CD14-positive monocyte (primary cell): ENCODE measurements at regions not wholly inside any gene's neighbourhood (a gene's known extent, or its start where the extent isn't known, plus 50 kb on each side); places are given as distances from the start of the nearest gene placed in this dataset.

ENCODE experiments used
- DNase-seq, 3 donors: peaks; one replicate each; pipeline ENCODE4 v3.0.0-alpha.2; 2011 to 2022
- H2AFZ ChIP-seq: 2 replicates; pipeline ENCODE4 v1.6.0; 2012; ENCODE audit warnings: mild to moderate bottlenecking, low read depth, low read length, inconsistent platforms; ENCODE audit not compliant: insufficient read depth, poor library complexity, severe bottlenecking
- H3K27ac ChIP-seq, 2 donors: 1 replicate in 1 of 2; 2 replicates in 1 of 2; pipeline ENCODE4 v1.5.1; 2012 to 2013; ENCODE audit warnings: low read length in 2 of 2, control low read depth in 1 of 2, inconsistent platforms in 1 of 2, low read depth in 1 of 2, mild to moderate bottlenecking in 1 of 2
- H3K27me3 ChIP-seq, 2 donors: one replicate each; pipeline versions ENCODE4 v1.6.0 to v1.6.1; 2011 to 2013; ENCODE audit warnings: low read length in 2 of 2; ENCODE audit not compliant: control insufficient read depth in 2 of 2, insufficient read depth in 2 of 2
- H3K36me3 ChIP-seq, 2 donors: replicated peaks in 1 of 2; 1 replicate in 1 of 2; 2 replicates in 1 of 2; pipeline versions ENCODE4 v1.5.1 to v1.6.1; 2012 to 2013; ENCODE audit warnings: low read length in 2 of 2, control low read depth in 1 of 2, inconsistent platforms in 1 of 2, mild to moderate bottlenecking in 1 of 2; ENCODE audit not compliant: insufficient read depth in 2 of 2, control insufficient read depth in 1 of 2
- H3K4me1 ChIP-seq, 2 donors: 1 replicate in 1 of 2; 2 replicates in 1 of 2; pipeline versions ENCODE4 v1.5.1 to v1.6.1; 2012 to 2013; ENCODE audit warnings: low read length in 2 of 2, control low read depth in 1 of 2, inconsistent platforms in 1 of 2, mild to moderate bottlenecking in 1 of 2, moderate library complexity in 1 of 2; ENCODE audit not compliant: insufficient read depth in 2 of 2, control insufficient read depth in 1 of 2
- H3K4me2 ChIP-seq: replicated peaks from 2 replicates; pipeline ENCODE3; 2012; ENCODE audit warnings: low read length, moderate library complexity, mild to moderate bottlenecking; ENCODE audit not compliant: poor library complexity, severe bottlenecking; ENCODE audit errors: extremely low read depth
- H3K4me3 ChIP-seq, 3 experiments: fragments of 200-600 bp in 1 of 3; sonication (generic) in 1 of 3; replicated peaks in 1 of 3; 1 replicate in 2 of 3; 2 replicates in 1 of 3; pipeline ENCODE4 v1.5.1; 2011 to 2013; ENCODE audit warnings: low read length in 3 of 3, mild to moderate bottlenecking in 3 of 3, control low read depth in 2 of 3, low read depth in 2 of 3, inconsistent platforms in 1 of 3, moderate library complexity in 1 of 3
- H3K79me2 ChIP-seq: 2 replicates; pipeline ENCODE4 v1.6.0; 2012; ENCODE audit warnings: mild to moderate bottlenecking, control low read depth, inconsistent platforms, low read length, moderate library complexity; ENCODE audit not compliant: insufficient read depth
- H3K9ac ChIP-seq: 2 replicates; pipeline ENCODE4 v1.6.0; 2017; ENCODE audit warnings: low read length, mild to moderate bottlenecking; ENCODE audit not compliant: insufficient read depth, poor library complexity, severe bottlenecking
- H3K9me3 ChIP-seq, 2 donors: replicated peaks in 1 of 2; 1 replicate in 1 of 2; 2 replicates in 1 of 2; pipeline versions ENCODE4 v1.5.1 to v1.6.1; 2012 to 2013; ENCODE audit warnings: low read length in 2 of 2, control low read depth in 1 of 2; ENCODE audit not compliant: control insufficient read depth in 1 of 2, insufficient read depth in 1 of 2
- H4K20me1 ChIP-seq: 2 replicates; pipeline ENCODE4 v1.6.0; 2012; ENCODE audit warnings: mild to moderate bottlenecking, low read length, control low read depth, moderate library complexity; ENCODE audit not compliant: insufficient read depth
- H3K27ac Mint-ChIP-seq, 7 donors: one replicate each; pipeline ENCODE4 v1.8.0; 2020; ENCODE audit warnings: mild to moderate bottlenecking in 7 of 7, mixed read lengths in 7 of 7, moderate library complexity in 6 of 7, inconsistent platforms in 2 of 7
- H3K27me3 Mint-ChIP-seq, 3 donors: one replicate each; pipeline ENCODE4 v1.8.0; 2021 to 2022; ENCODE audit warnings: low read depth in 3 of 3, mild to moderate bottlenecking in 3 of 3, mixed read lengths in 3 of 3, moderate library complexity in 3 of 3, inconsistent platforms in 1 of 3
- H3K36me3 Mint-ChIP-seq, 2 donors: one replicate each; pipeline ENCODE4 v1.8.0; 2020; ENCODE audit warnings: mixed read lengths in 2 of 2, inconsistent platforms in 1 of 2, mild to moderate bottlenecking in 1 of 2
- H3K4me1 Mint-ChIP-seq: one replicate; pipeline ENCODE4 v1.8.0; 2020; ENCODE audit warnings: mild to moderate bottlenecking, mixed read lengths
- H3K4me3 Mint-ChIP-seq, 2 donors: one replicate each; pipeline ENCODE4 v1.8.0; 2020; ENCODE audit warnings: mild to moderate bottlenecking in 2 of 2, mixed read lengths in 2 of 2, moderate library complexity in 1 of 2
- H3K9me3 Mint-ChIP-seq, 7 donors: one replicate each; pipeline ENCODE4 v1.8.0; 2020 to 2022; ENCODE audit warnings: mixed read lengths in 7 of 7, mild to moderate bottlenecking in 6 of 7, moderate library complexity in 6 of 7, inconsistent platforms in 2 of 7
- CTCF ChIP-seq: fragments of 200-600 bp; IDR thresholded peaks from one replicate; pipeline ENCODE4 v1.8.0; 2022; ENCODE audit warnings: antibody characterized with exemption, mild to moderate bottlenecking
- WGBS: methylation state at CpG from one replicate; pipeline ENCODE4 v1.1.5; 2013; ENCODE audit warnings: missing lambda C conversion rate; ENCODE audit not compliant: insufficient coverage; 5-methylcytosine and 5-hydroxymethylcytosine counted together
- intact Hi-C, 2 donors: fragments of 100-400 bp; cut with micrococcal nuclease; formaldehyde crosslinking; loops; one replicate each; pipeline versions ENCODE4 v1.15.0 to v1.15.1; 2023

- DNase-seq = no peak
- H3K36me3 Mint-ChIP-seq = peaks cover 0 to 2% of the 10 kb centered on the region in 2 donors
- H4K20me1 ChIP-seq = no peaks in the 10 kb centered on the region
- H3K27me3 ChIP-seq = no peaks in the 10 kb centered on the region
- TF ChIP-seq CTCF = no peak
- no peak overlapping the region for H3K4me3 Mint-ChIP-seq
- H3K79me2 ChIP-seq = no peaks in the 10 kb centered on the region
- H3K4me1 ChIP-seq = peaks cover 20 to 22% of the 10 kb centered on the region in 2 donors
- 83% methylated on average over 5 of the region's 9 CpGs for WGBS
- no peak overlapping the region for H3K4me2 ChIP-seq
- no peaks in the 10 kb centered on the region for H3K9me3 ChIP-seq
- intact Hi-C loops = no loop called here
- H3K27ac ChIP-seq = no peak overlapping the region
- H3K4me1 Mint-ChIP-seq = peaks cover 26% of the 10 kb centered on the region
- no peak overlapping the region for H3K4me3 ChIP-seq
- no peak overlapping the region for H2AFZ ChIP-seq
- H3K9me3 Mint-ChIP-seq = peaks cover 1 to 5% (median 3%) of the 10 kb centered on the region in 7 donors
- peak overlapping the region in 1 of 7 donors; percentile 46 for H3K27ac Mint-ChIP-seq
- H3K27me3 Mint-ChIP-seq = peaks cover 0 to 3% (median 2%) of the 10 kb centered on the region in 3 donors
- H3K9ac ChIP-seq = no peak overlapping the region
- no peaks in the 10 kb centered on the region for H3K36me3 ChIP-seq
Measured at GRCh38 chr2:11936761-11937160, 190.3 kb downstream of the LPIN1 start.

GRCh38 chr2:11938196-11938595, 191.8 kb downstream of the LPIN1 start:
- H3K4me1 Mint-ChIP-seq = peaks cover 25% of the 10 kb centered on the region
- no peak for TF ChIP-seq CTCF
- Histone ChIP-seq H2AFZ (no peak overlapping the region), H3K4me3 (no peak overlapping the region), H3K36me3 (no peaks in the 10 kb centered on the region), H3K27ac (no peak overlapping the region), H3K9me3 (no peaks in the 10 kb centered on the region), H3K27me3 (no peaks in the 10 kb centered on the region), H3K79me2 (no peaks in the 10 kb centered on the region), H3K4me1 (peaks cover 16 to 17% of the 10 kb centered on the region in 2 donors), H3K4me2 (no peak overlapping the region), H4K20me1 (no peaks in the 10 kb centered on the region), H3K9ac (no peak overlapping the region)
- 95% methylated on average over 7 of the region's 11 CpGs for WGBS
- intact Hi-C loops = no loop called here
- no peak for DNase-seq
- H3K9me3 Mint-ChIP-seq = peaks cover 0 to 5% (median 3%) of the 10 kb centered on the region in 7 donors
- H3K36me3 Mint-ChIP-seq = peaks cover 2 to 4% of the 10 kb centered on the region in 2 donors
- peaks cover 0 to 3% (median 2%) of the 10 kb centered on the region in 3 donors for H3K27me3 Mint-ChIP-seq
- peak overlapping the region in 1 of 7 donors; percentile 24 for H3K27ac Mint-ChIP-seq
- H3K4me3 Mint-ChIP-seq = no peak overlapping the region
